ENCODE measurements at regions not wholly inside any gene's neighbourhood (a gene's known extent, or its start where the extent isn't known, plus 50 kb on each side); places are given as distances from the start of the nearest gene placed in this dataset.

GRCh38 chr2:241948299-241948897 is 78.9 kb downstream of the RTP5 start:
- Histone ChIP-seq H3K36me3 (ENCODE audit: control insufficient read depth, insufficient read depth, low read length) (no peaks in the 10 kb centered on the region), H3K27me3 (ENCODE audit: control insufficient read depth, insufficient read depth, low read length) (peaks cover 30% of the 10 kb centered on the region)
- no peak for TF ChIP-seq CTCF (IDR thresholded peaks at IDR 0.05; ENCODE audit: insufficient read depth, low read length, poor library complexity, severe bottlenecking)

GRCh38 chr2:241948901-241949735 is 79.6 kb downstream of the RTP5 start:
- TF ChIP-seq CTCF (IDR thresholded peaks at IDR 0.05; ENCODE audit: insufficient read depth, low read length, poor library complexity, severe bottlenecking): no peak
- Histone ChIP-seq H3K4me3 (ENCODE audit: low read depth, low read length) (no peak overlapping the region), H3K27me3 (ENCODE audit: control insufficient read depth, insufficient read depth, low read length) (peaks cover 33% of the 10 kb centered on the region), H3K36me3 (ENCODE audit: control insufficient read depth, insufficient read depth, low read length) (no peaks in the 10 kb centered on the region)
- no peak for DNase-seq (ENCODE audit: low read depth)

More at GRCh38 chr2:241948299-241948897, 78.9 kb downstream of the RTP5 start:
- no peak for DNase-seq (ENCODE audit: low read depth)
- H3K4me3 ChIP-seq (ENCODE audit: low read depth, low read length): no peak overlapping the region

GRCh38 chr2:241949736-241950412 is 80.3 kb downstream of the RTP5 start:
- no peak for TF ChIP-seq CTCF (IDR thresholded peaks at IDR 0.05; ENCODE audit: insufficient read depth, low read length, poor library complexity, severe bottlenecking)
- no peaks in the 10 kb centered on the region for H3K36me3 ChIP-seq (ENCODE audit: control insufficient read depth, insufficient read depth, low read length)
- peaks cover 33% of the 10 kb centered on the region for H3K27me3 ChIP-seq (ENCODE audit: control insufficient read depth, insufficient read depth, low read length)
- H3K4me3 ChIP-seq (ENCODE audit: low read depth, low read length): no peak overlapping the region
- DNase-seq (ENCODE audit: low read depth): no peak

- peak; percentile 4 for DNase-seq (ENCODE audit: low read depth)
- Histone ChIP-seq H3K36me3 (ENCODE audit: control insufficient read depth, insufficient read depth, low read length) (no peaks in the 10 kb centered on the region), H3K27me3 (ENCODE audit: control insufficient read depth, insufficient read depth, low read length) (peaks cover 35% of the 10 kb centered on the region), H3K4me3 (ENCODE audit: low read depth, low read length) (no peak overlapping the region)
- peak; percentile 94 for TF ChIP-seq CTCF (IDR thresholded peaks at IDR 0.05; ENCODE audit: insufficient read depth, low read length, poor library complexity, severe bottlenecking)
Measured at GRCh38 chr2:241950413-241951315, 81.1 kb downstream of the RTP5 start.

GRCh38 chr2:241951316-241951700 is 81.8 kb downstream of the RTP5 start:
- H3K36me3 ChIP-seq (ENCODE audit: control insufficient read depth, insufficient read depth, low read length): no peaks in the 10 kb centered on the region
- no peak overlapping the region for H3K4me3 ChIP-seq (ENCODE audit: low read depth, low read length)
- DNase-seq (ENCODE audit: low read depth): no peak
- TF ChIP-seq CTCF (IDR thresholded peaks at IDR 0.05; ENCODE audit: insufficient read depth, low read length, poor library complexity, severe bottlenecking): no peak
- peaks cover 35% of the 10 kb centered on the region for H3K27me3 ChIP-seq (ENCODE audit: control insufficient read depth, insufficient read depth, low read length)
